KBM-7 (cell line): ENCODE measurements at regions not wholly inside any gene's neighbourhood (a gene's known extent, or its start where the extent isn't known, plus 50 kb on each side); places are given as distances from the start of the nearest gene placed in this dataset.
"Not testable (repeated sequence)": the region's sequence is repeated elsewhere in the genome, so short reads cannot be mapped to it uniquely, and the experiment has no call there.

ENCODE experiments used
- DNase-seq: peaks from one replicate; pipeline ENCODE4 v3.0.0-alpha.2; 2015
- in situ Hi-C: fragments of 300-500 bp; cut with MboI; formaldehyde crosslinking; loops from 2 replicates; pipeline ENCODE4 v1.14.3; 2020; ENCODE audit warnings: low sequenced_read_pairs, low pct_unique_long_range_greater_than_20kb, mixed read lengths

DNA sequence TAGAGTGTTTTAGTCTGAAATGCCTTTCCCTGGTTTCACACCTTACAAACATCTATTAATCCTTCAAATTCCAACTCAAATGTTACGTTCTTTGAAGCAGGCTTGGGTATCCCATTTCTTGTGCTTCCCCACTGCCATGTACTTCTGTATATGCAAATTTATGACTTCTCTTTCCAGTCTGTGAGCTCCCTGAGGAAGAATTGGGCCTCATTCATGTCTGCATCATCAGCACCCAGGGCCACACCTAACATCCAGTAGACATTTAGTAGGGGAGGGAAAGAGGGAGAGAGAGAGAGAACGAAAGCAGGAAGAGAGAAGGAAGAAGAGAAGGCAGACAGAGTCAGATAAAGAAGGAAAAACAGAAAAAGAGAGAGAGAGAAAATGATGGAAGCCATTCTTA, 53.3 kb upstream of the KY start:
- in situ Hi-C loops: no loop called here
- no peak for DNase-seq

DNA sequence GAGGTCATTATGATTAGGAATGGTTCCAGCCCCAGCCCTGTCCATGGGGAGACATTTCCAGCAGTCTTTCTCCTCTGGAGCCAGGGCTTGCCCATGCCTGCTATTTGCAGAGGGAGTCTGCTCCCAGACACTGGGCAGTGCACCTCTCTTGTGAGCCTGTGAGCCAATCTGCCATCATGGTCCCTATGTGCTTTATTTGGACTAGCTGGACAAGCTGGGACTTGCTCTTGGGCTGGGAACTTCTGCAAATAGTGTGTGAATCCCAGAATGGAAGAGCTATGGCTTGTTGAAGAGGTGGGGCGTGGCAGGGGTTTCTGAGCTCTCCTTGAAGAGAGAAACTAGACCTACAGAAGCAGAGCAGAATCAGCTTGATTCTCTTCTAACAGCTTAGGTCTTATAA, 53.7 kb upstream of the KY start:
- no peak for DNase-seq
- in situ Hi-C loops: no loop called here

- in situ Hi-C loops: no loop called here
- DNase-seq: no peak
These were observed 57.2 kb upstream of the KY start for GRCh38 chr3:134707908-134708597.

GRCh38 chr3:134708671-134709070, 57.8 kb upstream of the KY start:
- in situ Hi-C loops: no loop called here
- no peak for DNase-seq

DNA sequence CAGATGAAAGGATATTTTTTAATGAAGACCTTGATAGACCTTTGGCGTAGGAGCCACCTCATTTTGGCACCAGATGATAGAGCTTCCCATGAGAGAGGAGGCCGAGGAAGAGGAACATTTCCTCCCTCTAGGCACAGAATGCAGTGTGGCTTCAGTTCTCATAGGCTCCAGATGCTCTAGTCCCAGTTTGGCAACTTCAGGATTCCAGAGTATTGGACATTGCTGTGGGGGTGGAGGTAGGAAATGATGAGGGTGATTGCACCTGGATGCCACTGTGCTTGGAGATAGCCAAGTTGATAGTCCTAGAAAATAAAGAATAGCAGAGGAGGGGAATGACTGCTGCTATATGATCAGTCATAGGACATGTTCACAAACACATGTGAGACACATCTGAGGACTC, 58.3 kb upstream of the KY start:
- in situ Hi-C loops: no loop called here
- no peak for DNase-seq

DNA sequence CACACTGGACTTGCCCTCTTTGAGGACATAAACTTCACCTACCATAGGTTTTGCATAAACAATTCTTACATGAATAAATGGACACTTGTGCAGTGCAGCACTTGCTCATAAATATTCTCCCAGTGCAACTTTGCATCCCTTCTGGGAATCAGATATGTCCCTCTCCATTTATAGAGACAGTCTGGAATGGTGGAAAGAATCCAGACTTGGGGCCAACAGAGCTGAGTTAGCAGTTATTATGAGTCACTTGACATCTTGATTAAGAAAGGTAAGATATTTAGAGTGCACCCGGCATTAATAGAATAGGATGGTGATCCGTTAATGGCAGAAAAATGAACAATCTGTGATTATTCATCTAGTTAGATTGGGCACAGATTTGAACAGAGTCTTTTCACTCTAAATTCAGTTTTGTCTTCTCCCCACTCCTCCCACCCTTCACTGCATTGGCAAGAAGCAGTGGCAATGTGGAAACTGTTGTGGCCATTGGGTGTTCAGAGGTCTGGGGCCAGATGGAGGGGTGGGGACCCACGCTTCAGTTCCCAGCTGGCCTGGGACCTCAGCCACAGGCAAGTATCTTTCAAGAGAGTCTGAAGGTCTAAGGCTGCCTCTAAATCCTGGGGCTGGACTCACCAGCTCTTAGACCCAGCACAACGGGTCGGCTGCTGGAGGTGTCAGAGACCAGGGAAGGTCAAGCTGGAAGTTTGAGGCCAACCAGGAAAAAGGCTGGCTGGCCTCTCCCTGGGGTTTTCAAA, 58.9 kb upstream of the KY start:
- in situ Hi-C loops: no loop called here
- DNase-seq: no peak

GRCh38 chr3:134710313-134710680, 59.5 kb upstream of the KY start:
- in situ Hi-C loops: no loop called here
- DNase-seq: no peak

DNA sequence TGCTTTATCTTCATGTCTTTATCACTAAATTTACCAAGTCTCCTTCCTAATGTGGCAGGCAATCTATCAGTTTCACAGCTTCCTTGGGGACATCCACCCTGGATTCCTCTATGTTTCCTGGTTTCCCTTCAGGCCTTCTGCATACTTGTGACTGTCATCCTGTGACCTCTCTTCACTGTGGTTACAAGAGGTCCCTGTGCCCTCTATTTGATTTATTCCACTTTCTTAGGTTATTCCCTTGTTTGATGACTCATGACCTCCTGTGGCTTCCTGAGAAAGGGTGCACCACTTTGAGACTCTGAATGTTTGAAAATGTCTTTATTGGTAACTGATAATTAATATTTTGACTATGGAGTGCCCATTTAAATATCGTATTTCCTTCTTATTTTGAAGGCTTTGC, 60.5 kb upstream of the KY start:
- in situ Hi-C loops: no loop called here
- DNase-seq: no peak

GRCh38 chr3:134713671-134714070, 62.8 kb upstream of the KY start:
- DNase-seq: no peak

GRCh38 chr3:134718726-134719125, 67.9 kb upstream of the KY start:
- in situ Hi-C loops: no loop called here
- no peak for DNase-seq

More at GRCh38 chr3:134713671-134714070, 62.8 kb upstream of the KY start:
- in situ Hi-C loops: no loop called here

DNA sequence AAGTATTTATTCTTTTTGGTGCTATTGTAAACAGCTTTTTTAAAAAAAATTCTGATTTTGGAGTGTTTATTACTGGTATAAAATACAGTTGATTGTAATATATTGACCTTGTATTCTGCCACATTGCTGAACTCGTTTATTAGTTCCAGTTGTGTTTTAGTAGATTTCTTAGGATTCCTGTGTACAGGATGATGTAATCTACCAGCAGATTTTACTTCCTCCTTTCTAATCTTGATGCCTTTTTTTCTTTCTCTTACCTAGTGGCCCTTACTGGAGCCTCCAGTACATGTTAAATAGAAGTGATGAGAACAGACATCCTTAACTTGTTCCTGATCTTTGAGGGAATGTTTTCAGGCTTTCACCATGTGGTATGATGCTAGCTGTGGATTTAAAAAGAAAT, 70.4 kb upstream of the KY start:
- DNase-seq: peak; percentile 49
- in situ Hi-C loops: no loop called here

GRCh38 chr3:134722969-134723368, 72.1 kb upstream of the EPHB1 start:
- in situ Hi-C loops: no loop called here
- no peak for DNase-seq

GRCh38 chr3:134729649-134730048, 65.4 kb upstream of the EPHB1 start:
- no peak for DNase-seq
- in situ Hi-C loops: no loop called here

GRCh38 chr3:134737516-134737915, 57.5 kb upstream of the EPHB1 start:
- in situ Hi-C loops: no loop called here
- DNase-seq: no peak

- in situ Hi-C loops, DNase-seq: not testable (repeated sequence)
These were observed 55.0 kb upstream of the EPHB1 start for GRCh38 chr3:134740077-134740476.

DNA sequence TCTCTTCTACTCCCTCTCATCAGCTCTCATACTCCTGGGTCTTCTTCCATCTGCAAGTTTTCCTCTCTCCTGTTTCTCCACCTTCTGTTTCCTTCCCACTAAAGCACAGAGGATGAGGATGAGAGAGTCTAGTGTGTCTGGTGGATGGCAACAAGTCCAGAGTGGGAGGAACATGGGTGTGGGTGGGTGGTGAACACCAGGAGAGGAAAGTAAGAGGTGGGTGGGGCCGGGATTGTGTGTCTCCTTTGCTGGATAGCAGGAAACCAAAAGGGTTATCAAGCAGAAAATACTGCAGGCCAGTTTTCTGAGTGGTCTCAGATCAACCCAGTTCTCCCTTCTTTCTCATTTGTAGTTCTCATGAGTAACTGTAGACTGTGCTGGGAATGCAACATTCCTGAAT, 52.9 kb upstream of the EPHB1 start:
- DNase-seq: no peak
- in situ Hi-C loops: no loop called here

DNA sequence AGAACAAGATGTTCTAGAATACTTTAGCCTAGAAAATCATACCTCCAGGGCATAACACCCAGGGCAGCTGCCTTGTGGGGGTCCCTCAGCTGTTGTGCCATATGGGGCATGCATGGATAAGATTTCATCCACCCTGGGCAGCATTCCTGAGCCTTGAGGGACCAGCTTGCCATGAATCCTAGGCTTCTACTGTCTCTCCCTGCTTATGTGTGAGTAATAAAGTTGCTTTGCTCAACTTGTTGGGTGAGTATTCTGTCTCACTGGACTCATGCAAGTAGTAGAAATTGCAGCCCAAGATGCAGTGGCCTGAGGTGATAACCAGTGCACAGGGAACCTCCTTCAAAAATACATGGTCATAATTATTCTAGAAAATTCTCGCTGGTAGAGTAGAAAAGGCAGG, 52.1 kb upstream of the EPHB1 start:
- in situ Hi-C loops: no loop called here
- DNase-seq: no peak
